Chondrocyte (in vitro differentiated cells): ENCODE measurements at regions not wholly inside any gene's neighbourhood (a gene's known extent, or its start where the extent isn't known, plus 50 kb on each side); places are given as distances from the start of the nearest gene placed in this dataset.

ENCODE experiments used
- DNase-seq: peaks from one replicate; pipeline ENCODE4 v3.0.0; 2021; ENCODE audit warnings: mixed read lengths, low spot score
- H3K27ac Mint-ChIP-seq: one replicate; pipeline ENCODE4 v1.8.0; 2021; ENCODE audit warnings: mild to moderate bottlenecking, moderate library complexity, mixed read lengths; ENCODE audit not compliant: unreplicated experiment
- H3K27me3 Mint-ChIP-seq: 2 replicates; pipeline ENCODE4 v1.8.0; 2021; ENCODE audit warnings: low read depth, mixed read lengths
- H3K36me3 Mint-ChIP-seq: 2 replicates; pipeline ENCODE4 v1.8.0; 2021; ENCODE audit warnings: low read depth, mixed read lengths
- H3K4me1 Mint-ChIP-seq: 2 replicates; pipeline ENCODE4 v1.8.0; 2021; ENCODE audit warnings: low read depth, mild to moderate bottlenecking, mixed read lengths
- H3K4me3 Mint-ChIP-seq: one replicate; pipeline ENCODE4 v1.8.0; 2021; ENCODE audit warnings: mild to moderate bottlenecking, moderate library complexity, mixed read lengths; ENCODE audit not compliant: unreplicated experiment
- H3K9me3 Mint-ChIP-seq: 2 replicates; pipeline ENCODE4 v1.8.0; 2021; ENCODE audit warnings: low read depth, mixed read lengths
- CTCF ChIP-seq: fragments of 200-600 bp; sonication (generic); IDR thresholded peaks from 2 replicates; pipeline ENCODE4 v1.5.0; 2021; ENCODE audit warnings: antibody characterized with exemption, mild to moderate bottlenecking, moderate library complexity

GRCh38 chr13:29943686-29944085, 93.3 kb upstream of the UBL3 start:
- H3K4me3 Mint-ChIP-seq = no peak overlapping the region
- H3K27me3 Mint-ChIP-seq = peaks cover 2% of the 10 kb centered on the region
- H3K9me3 Mint-ChIP-seq = no peaks in the 10 kb centered on the region
- no peak overlapping the region for H3K27ac Mint-ChIP-seq
- no peaks in the 10 kb centered on the region for H3K36me3 Mint-ChIP-seq
- no peak for TF ChIP-seq CTCF
- DNase-seq = no peak
- no peaks in the 10 kb centered on the region for H3K4me1 Mint-ChIP-seq

- no peak overlapping the region for H3K27ac Mint-ChIP-seq
- no peaks in the 10 kb centered on the region for H3K36me3 Mint-ChIP-seq
- no peak for TF ChIP-seq CTCF
- no peak overlapping the region for H3K4me3 Mint-ChIP-seq
- H3K27me3 Mint-ChIP-seq = peaks cover 2% of the 10 kb centered on the region
- no peak for DNase-seq
- H3K9me3 Mint-ChIP-seq = no peaks in the 10 kb centered on the region
- no peaks in the 10 kb centered on the region for H3K4me1 Mint-ChIP-seq
Observed at GRCh38 chr13:29943273-29943672, 92.9 kb upstream of the UBL3 start.

GRCh38 chr13:29940715-29941114, 90.3 kb upstream of the UBL3 start:
- H3K36me3 Mint-ChIP-seq = no peaks in the 10 kb centered on the region
- H3K9me3 Mint-ChIP-seq = no peaks in the 10 kb centered on the region
- H3K4me1 Mint-ChIP-seq = no peaks in the 10 kb centered on the region
- no peak for TF ChIP-seq CTCF
- H3K4me3 Mint-ChIP-seq = no peak overlapping the region
- H3K27ac Mint-ChIP-seq = no peak overlapping the region
- H3K27me3 Mint-ChIP-seq = peaks cover 10% of the 10 kb centered on the region
- DNase-seq = no peak

GRCh38 chr13:29939158-29939557, 88.7 kb upstream of the UBL3 start:
- no peak overlapping the region for H3K27ac Mint-ChIP-seq
- no peak for TF ChIP-seq CTCF
- no peak for DNase-seq
- no peaks in the 10 kb centered on the region for H3K4me1 Mint-ChIP-seq
- H3K4me3 Mint-ChIP-seq = no peak overlapping the region
- no peaks in the 10 kb centered on the region for H3K9me3 Mint-ChIP-seq
- peaks cover 11% of the 10 kb centered on the region for H3K27me3 Mint-ChIP-seq
- no peaks in the 10 kb centered on the region for H3K36me3 Mint-ChIP-seq

- no peaks in the 10 kb centered on the region for H3K9me3 Mint-ChIP-seq
- no peaks in the 10 kb centered on the region for H3K36me3 Mint-ChIP-seq
- TF ChIP-seq CTCF = no peak
- no peaks in the 10 kb centered on the region for H3K4me1 Mint-ChIP-seq
- H3K4me3 Mint-ChIP-seq = no peak overlapping the region
- peaks cover 11% of the 10 kb centered on the region for H3K27me3 Mint-ChIP-seq
- H3K27ac Mint-ChIP-seq = no peak overlapping the region
- DNase-seq = no peak
Observed at GRCh38 chr13:29937841-29938240, 87.4 kb upstream of the UBL3 start.
